PC-9 (cell line): ENCODE measurements at regions not wholly inside any gene's neighbourhood (a gene's known extent, or its start where the extent isn't known, plus 50 kb on each side); places are given as distances from the start of the nearest gene placed in this dataset.

Experiments
- BruUV-seq: library from RNA; stranded (reverse); fragments of 400-500 nt; replicated peaks from 2 replicates; lab custom pipeline; 2021; lab: Mats Ljungman, UMichigan
- CTCF ChIA-PET: fragments of 300-600 bp; sonication (Branson Sonifier 250); formaldehyde crosslinking; loops from one replicate; lab custom pipeline; 2022; ENCODE audit warnings: antibody characterized with exemption; lab: Charles Lee
- POLR2A ChIA-PET: fragments of 300-600 bp; sonication (Branson Sonifier 250); formaldehyde crosslinking; loops from one replicate; lab custom pipeline; 2022; ENCODE audit warnings: antibody characterized with exemption; ENCODE audit not compliant: unreplicated experiment; lab: Charles Lee
- DNase-seq, 2 experiments: peaks; one replicate each; pipeline versions ENCODE4 v3.0.0 to v3.0.0-alpha.2; 2015 to 2022; ENCODE audit warnings: mixed read lengths in 1 of 2
- H2AFZ ChIP-seq: fragments of 200-600 bp; sonication (generic); 2 replicates; pipeline ENCODE4 v1.8.1; 2017; ENCODE audit warnings: antibody characterized with exemption
- H3F3A ChIP-seq: fragments of 200-600 bp; sonication (generic); 2 replicates; pipeline ENCODE4 v1.8.1; 2017; ENCODE audit warnings: antibody characterized with exemption, mild to moderate bottlenecking, low read depth; ENCODE audit not compliant: insufficient read depth
- H3K27ac ChIP-seq: fragments of 200-600 bp; sonication (generic); 2 replicates; pipeline ENCODE4 v1.6.1; 2016; ENCODE audit warnings: mixed run types
- H3K27me3 ChIP-seq: fragments of 200-600 bp; sonication (generic); 2 replicates; pipeline ENCODE4 v1.6.1; 2016; ENCODE audit warnings: low read depth, mixed run types; ENCODE audit not compliant: insufficient read depth
- H3K36me3 ChIP-seq: fragments of 200-600 bp; sonication (generic); 2 replicates; pipeline ENCODE4 v1.6.1; 2016; ENCODE audit warnings: low read depth, mixed run types
- H3K4me1 ChIP-seq: fragments of 200-600 bp; sonication (generic); replicated peaks from 2 replicates; pipeline ENCODE4 v1.6.1; 2016; ENCODE audit warnings: mixed run types; ENCODE audit not compliant: insufficient read depth
- H3K4me2 ChIP-seq: fragments of 200-600 bp; sonication (generic); 2 replicates; pipeline ENCODE4 v1.6.1; 2017; ENCODE audit warnings: mixed run types
- H3K4me3 ChIP-seq: fragments of 200-600 bp; sonication (generic); 2 replicates; pipeline ENCODE4 v1.6.1; 2016; ENCODE audit warnings: mixed run types
- H3K79me2 ChIP-seq: fragments of 200-600 bp; sonication (generic); 2 replicates; pipeline ENCODE4 v1.6.1; 2017; ENCODE audit warnings: low read depth, mixed run types
- H3K9me2 ChIP-seq: fragments of 200-600 bp; sonication (generic); 2 replicates; pipeline ENCODE4 v1.8.1; 2017; ENCODE audit warnings: mild to moderate bottlenecking; ENCODE audit not compliant: insufficient read depth
- H3K9me3 ChIP-seq: fragments of 200-600 bp; sonication (generic); 2 replicates; pipeline ENCODE4 v1.8.1; 2016; ENCODE audit warnings: low read depth; ENCODE audit not compliant: insufficient read depth
- H4K20me1 ChIP-seq: fragments of 200-600 bp; sonication (generic); 2 replicates; pipeline ENCODE4 v1.8.1; 2017; ENCODE audit not compliant: insufficient read depth
- CTCF ChIP-seq: fragments of 200-600 bp; sonication (generic); conservative IDR thresholded peaks from 2 replicates; pipeline ENCODE4 v1.6.1; 2017; ENCODE audit warnings: mixed run types, antibody characterized with exemption, mild to moderate bottlenecking, moderate library complexity
- EZH2 ChIP-seq: fragments of 200-600 bp; sonication (generic); IDR thresholded peaks from 2 replicates; pipeline ENCODE4 v1.8.0; 2017; ENCODE audit warnings: antibody characterized with exemption, low read depth
- intact Hi-C: fragments of 100-400 bp; cut with micrococcal nuclease; formaldehyde crosslinking; loops from one replicate; pipeline ENCODE4 v1.10.0; 2022; ENCODE audit not compliant: unreplicated experiment

DNA sequence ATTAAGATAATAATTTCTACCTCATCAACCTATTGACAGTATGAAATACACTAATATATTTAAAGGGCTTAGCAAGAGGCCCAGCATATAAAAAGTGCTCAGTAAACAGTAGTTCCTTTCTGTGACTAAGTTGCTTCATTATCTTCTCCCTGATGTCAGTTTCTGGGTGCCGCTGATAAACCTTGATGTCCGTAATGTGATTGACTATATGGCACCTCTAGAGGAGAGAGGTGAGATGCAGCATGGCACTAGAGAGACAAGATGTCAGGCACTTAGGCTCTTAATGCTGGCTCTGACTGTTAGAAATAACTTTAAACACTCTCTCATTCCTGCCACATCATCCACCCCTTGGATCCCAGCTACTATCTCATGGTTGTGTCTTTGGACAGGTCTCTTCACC is 455.9 kb upstream of the KLF4 start:
- no peaks in the 10 kb centered on the region for H3K79me2 ChIP-seq
- H3K4me1 ChIP-seq = no peaks in the 10 kb centered on the region
- ChIA-PET POLR2A (no interaction called here), CTCF (no interaction called here)
- intact Hi-C loops = no loop called here
- H3K27ac ChIP-seq = no peak overlapping the region
- H3K36me3 ChIP-seq = no peaks in the 10 kb centered on the region
- peaks cover 3% of the 10 kb centered on the region; the same call in 1 of the 2 replicates for H3K9me2 ChIP-seq
- no TSS peak for BruUV-seq
- H3K4me2 ChIP-seq = no peak overlapping the region
- no peak overlapping the region for H2AFZ ChIP-seq
- H3K27me3 ChIP-seq = no peaks in the 10 kb centered on the region
- no peak overlapping the region for H3K4me3 ChIP-seq
- no peaks in the 10 kb centered on the region for H3K9me3 ChIP-seq
- DNase-seq = no peak
- H3F3A ChIP-seq = no peaks in the 10 kb centered on the region
- H4K20me1 ChIP-seq = no peaks in the 10 kb centered on the region
- no peak for TF ChIP-seq CTCF
- TF ChIP-seq EZH2 = no peak

DNA sequence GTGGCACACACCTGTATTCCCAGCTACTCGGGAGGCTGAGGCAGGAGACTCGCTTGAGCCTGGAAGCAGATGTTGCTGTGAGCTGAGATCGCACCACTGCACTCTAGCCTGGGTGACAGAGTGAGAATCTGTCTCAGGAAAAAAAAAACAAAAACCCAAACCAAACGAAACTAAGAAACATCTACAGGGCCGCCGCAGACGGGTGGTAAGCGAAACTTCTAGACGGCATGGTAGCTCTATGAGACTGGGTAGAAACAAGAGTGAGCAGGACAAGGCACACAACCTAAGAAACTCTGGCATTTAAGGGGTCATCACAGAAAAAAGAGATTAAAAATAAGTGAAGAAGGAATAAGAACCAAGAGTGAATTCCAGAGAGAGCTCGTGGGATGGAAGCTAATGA is 454.8 kb upstream of the KLF4 start:
- ChIA-PET POLR2A (no interaction called here), CTCF (no interaction called here)
- BruUV-seq = no TSS peak

GRCh38 chr9:107943901-107944300 is 454.3 kb upstream of the KLF4 start:
- POLR2A ChIA-PET = no interaction called here
- Histone ChIP-seq H2AFZ (no peak overlapping the region), H3K9me3 (no peaks in the 10 kb centered on the region), H3K9me2 (peaks cover 3% of the 10 kb centered on the region; the same call in 1 of the 2 replicates), H3K36me3 (no peaks in the 10 kb centered on the region), H3F3A (no peaks in the 10 kb centered on the region), H3K79me2 (no peaks in the 10 kb centered on the region), H4K20me1 (no peaks in the 10 kb centered on the region), H3K4me3 (no peak overlapping the region), H3K27ac (no peak overlapping the region), H3K4me2 (no peak overlapping the region), H3K4me1 (no peaks in the 10 kb centered on the region), H3K27me3 (no peaks in the 10 kb centered on the region)
- intact Hi-C loops = no loop called here
- CTCF ChIA-PET = no interaction called here
- no peak for DNase-seq
- TF ChIP-seq EZH2 = no peak
- BruUV-seq = no TSS peak

More for the DNA sequence above, 454.8 kb upstream of the KLF4 start:
- no peak overlapping the region for H3K27ac ChIP-seq
- TF ChIP-seq EZH2 = no peak
- no peak for TF ChIP-seq CTCF
- H3K4me3 ChIP-seq = no peak overlapping the region
- no peaks in the 10 kb centered on the region for H3K4me1 ChIP-seq
- no peaks in the 10 kb centered on the region for H3K79me2 ChIP-seq
- H3K9me2 ChIP-seq = peaks cover 3% of the 10 kb centered on the region; the same call in 1 of the 2 replicates
- no peaks in the 10 kb centered on the region for H3K9me3 ChIP-seq
- no peak overlapping the region for H3K4me2 ChIP-seq
- no peaks in the 10 kb centered on the region for H3F3A ChIP-seq
- intact Hi-C loops = no loop called here
- DNase-seq = no peak
- H4K20me1 ChIP-seq = no peaks in the 10 kb centered on the region
- H3K27me3 ChIP-seq = no peaks in the 10 kb centered on the region
- H3K36me3 ChIP-seq = no peaks in the 10 kb centered on the region
- no peak overlapping the region for H2AFZ ChIP-seq

DNA sequence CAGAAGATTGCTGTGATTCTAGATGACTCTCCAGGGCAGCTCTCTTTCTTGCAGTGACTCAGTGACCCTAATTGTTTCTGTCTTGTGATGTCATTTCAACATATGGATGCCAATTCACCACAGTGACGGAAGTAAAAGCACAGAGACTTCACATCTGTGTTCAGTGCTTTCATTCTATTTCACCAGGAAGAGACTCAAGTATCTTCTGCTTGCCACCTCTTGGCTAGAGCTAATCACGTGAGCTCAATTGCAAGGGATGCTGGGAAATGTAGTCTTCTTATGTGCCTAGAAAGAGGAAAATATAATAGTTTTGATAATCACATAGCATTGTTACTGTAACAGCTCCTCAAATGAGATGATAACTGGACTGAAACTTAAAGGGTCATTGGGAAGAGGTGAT is 453.3 kb upstream of the KLF4 start:
- TF ChIP-seq CTCF = no peak
- no peak for TF ChIP-seq EZH2
- H3F3A ChIP-seq = no peaks in the 10 kb centered on the region
- no peak overlapping the region for H3K4me2 ChIP-seq
- intact Hi-C loops = no loop called here
- H3K4me1 ChIP-seq = no peaks in the 10 kb centered on the region
- no peaks in the 10 kb centered on the region for H3K36me3 ChIP-seq
- no peak overlapping the region for H3K27ac ChIP-seq
- ChIA-PET POLR2A (no interaction called here), CTCF (no interaction called here)
- no peaks in the 10 kb centered on the region for H3K79me2 ChIP-seq
- H3K27me3 ChIP-seq = no peaks in the 10 kb centered on the region
- peaks cover 3% of the 10 kb centered on the region; the same call in 1 of the 2 replicates for H3K9me2 ChIP-seq
- no peak overlapping the region for H3K4me3 ChIP-seq
- BruUV-seq = no TSS peak
- no peaks in the 10 kb centered on the region for H3K9me3 ChIP-seq
- H4K20me1 ChIP-seq = no peaks in the 10 kb centered on the region
- no peak for DNase-seq
- no peak overlapping the region for H2AFZ ChIP-seq
